DOHH2 (cell line): ENCODE measurements at regions not wholly inside any gene's neighbourhood (a gene's known extent, or its start where the extent isn't known, plus 50 kb on each side); places are given as distances from the start of the nearest gene placed in this dataset.

Experiments used
- H3F3A ChIP-seq: fragments of 200-600 bp; sonication (generic), shearing (Covaris generic); 2 replicates; pipeline ENCODE4 v1.6.0; 2016; ENCODE audit warnings: antibody characterized with exemption, mild to moderate bottlenecking; ENCODE audit not compliant: control insufficient read depth, insufficient read depth
- H3K27ac ChIP-seq: fragments of 200-600 bp; sonication (generic); 2 replicates; pipeline ENCODE4 v1.5.1; 2014; ENCODE audit warnings: low read depth, mild to moderate bottlenecking, low read length, moderate library complexity
- H3K27me3 ChIP-seq: fragments of 200-600 bp; sonication (generic); 2 replicates; pipeline ENCODE4 v1.6.1; 2014; ENCODE audit warnings: mild to moderate bottlenecking, low read length, mixed read lengths; ENCODE audit not compliant: control insufficient read depth
- H3K36me3 ChIP-seq: fragments of 200-600 bp; sonication (generic); 2 replicates; pipeline ENCODE4 v1.6.1; 2014; ENCODE audit warnings: mild to moderate bottlenecking, low read length, moderate library complexity, mixed read lengths; ENCODE audit not compliant: control insufficient read depth
- H3K4me1 ChIP-seq: fragments of 200-600 bp; sonication (generic); 2 replicates; pipeline ENCODE4 v1.6.1; 2014; ENCODE audit warnings: mild to moderate bottlenecking, low read length, mixed read lengths; ENCODE audit not compliant: control insufficient read depth
- H3K4me2 ChIP-seq: fragments of 200-600 bp; sonication (generic); 2 replicates; pipeline ENCODE4 v1.6.0; 2014; ENCODE audit warnings: mild to moderate bottlenecking, low read length, moderate library complexity
- H3K4me3 ChIP-seq: fragments of 200-600 bp; sonication (generic); 2 replicates; pipeline ENCODE4 v1.5.1; 2014; ENCODE audit warnings: mild to moderate bottlenecking, low read length, mixed read lengths
- H3K79me2 ChIP-seq: fragments of 200-600 bp; sonication (generic); 2 replicates; pipeline ENCODE4 v1.6.1; 2014; ENCODE audit warnings: mild to moderate bottlenecking, low read length, mixed read lengths; ENCODE audit not compliant: control insufficient read depth
- H3K9me2 ChIP-seq: fragments of 200-600 bp; sonication (generic); replicated peaks from 2 replicates; pipeline ENCODE4 v1.6.1; 2014; ENCODE audit warnings: mild to moderate bottlenecking, low read length, mixed read lengths; ENCODE audit not compliant: control insufficient read depth
- H3K9me3 ChIP-seq: fragments of 200-600 bp; sonication (generic); 2 replicates; pipeline ENCODE4 v1.6.1; 2014; ENCODE audit warnings: antibody characterized with exemption, low read length, mixed read lengths; ENCODE audit not compliant: control insufficient read depth, insufficient read depth
- H4K20me1 ChIP-seq: fragments of 200-600 bp; sonication (generic); 2 replicates; pipeline ENCODE4 v1.6.0; 2014; ENCODE audit warnings: low read depth, mild to moderate bottlenecking, antibody characterized with exemption, low read length, moderate library complexity; ENCODE audit not compliant: control insufficient read depth, insufficient read depth
- CTCF ChIP-seq: fragments of 200-600 bp; sonication (generic); IDR thresholded peaks from one replicate; pipeline ENCODE4 v1.5.1; 2014; ENCODE audit warnings: antibody characterized with exemption, mild to moderate bottlenecking, low read depth, low read length; ENCODE audit not compliant: poor library complexity, severe bottlenecking
- EZH2phosphoT487 ChIP-seq: fragments of 200-600 bp; sonication (generic); IDR thresholded peaks from 2 replicates; pipeline ENCODE4 v1.6.1; 2017; ENCODE audit warnings: borderline replicate concordance, mild to moderate bottlenecking, antibody characterized with exemption, low read length, moderate library complexity, mixed read lengths

- no peaks in the 10 kb centered on the region for H3K27me3 ChIP-seq
- H3K4me1 ChIP-seq = peaks cover 7% of the 10 kb centered on the region; the same call in 1 of the 2 replicates
- H3K79me2 ChIP-seq = no peaks in the 10 kb centered on the region
- no peaks in the 10 kb centered on the region for H3K9me2 ChIP-seq
- H3F3A ChIP-seq = no peaks in the 10 kb centered on the region
- H3K27ac ChIP-seq = no peak overlapping the region
- TF ChIP-seq CTCF (no peak), EZH2phosphoT487 (no peak)
- H4K20me1 ChIP-seq = no peaks in the 10 kb centered on the region
- no peaks in the 10 kb centered on the region for H3K9me3 ChIP-seq
- no peaks in the 10 kb centered on the region for H3K36me3 ChIP-seq
- H3K4me2 ChIP-seq = no peak overlapping the region
- no peak overlapping the region for H3K4me3 ChIP-seq
Observed at GRCh38 chr4:1564535-1565375, 119.4 kb downstream of the FAM53A start.

- Histone ChIP-seq H3K9me3 (no peaks in the 10 kb centered on the region), H3K36me3 (no peaks in the 10 kb centered on the region), H3K27me3 (no peaks in the 10 kb centered on the region), H3K4me2 (no peak overlapping the region), H4K20me1 (no peaks in the 10 kb centered on the region), H3K4me3 (no peak overlapping the region), H3K79me2 (no peaks in the 10 kb centered on the region), H3K27ac (no peak overlapping the region), H3K4me1 (peaks cover 7% of the 10 kb centered on the region; the same call in 1 of the 2 replicates), H3K9me2 (no peaks in the 10 kb centered on the region), H3F3A (no peaks in the 10 kb centered on the region)
- no peak for TF ChIP-seq EZH2phosphoT487
- TF ChIP-seq CTCF = no peak
Observed at GRCh38 chr4:1563768-1564485, 120.2 kb downstream of the FAM53A start.

DNA sequence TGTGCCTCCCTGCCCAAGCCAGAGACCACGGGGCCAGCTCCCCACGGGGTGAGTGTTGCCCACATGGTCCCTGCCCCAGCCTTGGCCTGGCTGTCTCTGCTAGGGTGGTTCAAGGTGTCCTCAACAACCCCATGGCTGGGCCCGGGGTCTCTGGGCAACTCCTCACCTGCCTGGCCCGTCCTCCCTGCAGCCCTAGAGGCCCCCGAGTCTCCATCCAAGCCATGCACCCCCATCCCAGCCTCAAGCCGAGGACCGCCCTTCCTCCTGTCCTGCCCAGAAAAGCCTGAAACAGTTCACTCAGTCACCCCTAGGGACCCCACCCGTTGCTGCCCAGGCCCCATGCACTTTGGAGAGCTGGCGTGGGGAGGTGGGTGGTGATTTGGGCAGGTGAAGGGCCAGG, 120.9 kb downstream of the FAM53A start:
- H3K9me2 ChIP-seq = no peaks in the 10 kb centered on the region
- no peak overlapping the region for H3K4me2 ChIP-seq
- H3K27ac ChIP-seq = no peak overlapping the region
- H4K20me1 ChIP-seq = no peaks in the 10 kb centered on the region
- TF ChIP-seq CTCF = no peak
- TF ChIP-seq EZH2phosphoT487 = no peak
- no peaks in the 10 kb centered on the region for H3F3A ChIP-seq
- no peaks in the 10 kb centered on the region for H3K9me3 ChIP-seq
- no peaks in the 10 kb centered on the region for H3K79me2 ChIP-seq
- H3K4me3 ChIP-seq = no peak overlapping the region
- no peaks in the 10 kb centered on the region for H3K27me3 ChIP-seq
- H3K4me1 ChIP-seq = peaks cover 7% of the 10 kb centered on the region; the same call in 1 of the 2 replicates
- no peaks in the 10 kb centered on the region for H3K36me3 ChIP-seq
